ENCODE measurements at regions not wholly inside any gene's neighbourhood (a gene's known extent, or its start where the extent isn't known, plus 50 kb on each side); places are given as distances from the start of the nearest gene placed in this dataset.

DNA sequence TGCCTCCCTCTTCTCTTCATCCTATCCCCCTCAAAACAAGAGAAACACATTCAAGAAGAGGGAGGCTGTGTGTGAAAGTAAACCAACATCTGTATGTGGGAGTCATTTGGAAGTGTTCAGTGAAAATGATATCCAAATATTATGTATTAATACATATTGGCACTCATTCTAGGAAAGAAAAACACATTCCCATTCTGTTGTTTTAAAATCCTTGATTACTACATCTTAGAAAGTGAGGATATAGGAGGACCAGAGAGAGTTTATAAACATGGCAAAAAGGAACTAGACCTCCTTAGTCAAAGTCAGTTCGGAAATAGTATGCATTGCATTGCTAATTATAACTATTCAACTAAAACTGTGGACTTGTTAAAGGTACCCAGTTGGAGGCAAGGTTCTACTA, 786.6 kb downstream of the ADGRL2 start:
- Histone ChIP-seq H3K9ac (ENCODE audit: control insufficient read depth, insufficient read depth, low read length) (no peak overlapping the region), H3K9me3 (replicated peaks; ENCODE audit: control insufficient read depth, insufficient read depth, low read length) (no peaks in the 10 kb centered on the region), H3K4me3 (no peak overlapping the region), H3K4me1 (ENCODE audit: control insufficient read depth, insufficient read depth, low read length) (no peaks in the 10 kb centered on the region), H3K79me2 (ENCODE audit: control insufficient read depth, insufficient read depth, low read length) (no peaks in the 10 kb centered on the region), H3K27me3 (replicated peaks in 1 of 2; ENCODE audit: control insufficient read depth in 2 of 2, insufficient read depth in 2 of 2, low read length in 1 of 2) (no peaks in the 10 kb centered on the region), H3K36me3 (ENCODE audit: control insufficient read depth in 2 of 2, insufficient read depth in 2 of 2, low read length in 1 of 2) (no peaks in the 10 kb centered on the region), H4K20me1 (ENCODE audit: control insufficient read depth, insufficient read depth) (no peaks in the 10 kb centered on the region), H3K4me2 (ENCODE audit: control insufficient read depth, insufficient read depth) (no peak overlapping the region), H2AFZ (ENCODE audit: control insufficient read depth, low read depth, low read length) (no peak overlapping the region), H3K27ac (ENCODE audit: control insufficient read depth, insufficient read depth) (no peak overlapping the region)
- ChIA-PET RAD21 (ENCODE audit: unreplicated experiment) (no interaction called here), SMC1A (ENCODE audit: uncharacterized antibody, unreplicated experiment) (interaction anchor here (2.2 kb wide), 1 partner anchor 17 kb away, joined by 6 read pairs; no protein-coding TSS in a partner anchor), CTCF (no interaction called here), POLR2A (no interaction called here)
- 0% methylated on average over 1 of the region's 1 CpG for WGBS (ENCODE audit: insufficient coverage, insufficient replicate concordance, low lambda C conversion rate, missing lambda C conversion rate)
- in situ Hi-C loops (cut with MboI) (no loop called here), intact Hi-C loops (cut with micrococcal nuclease; ENCODE audit: unreplicated experiment) (no loop called here)
- FAIRE-seq (no peak), DNase-seq (ENCODE audit: low read depth, low spot score) (no peak), ATAC-seq (no peak)
- no TSS peak for BruUV-seq (replicated peaks)
- no peak for TF ChIP-seq ATF7 (IDR thresholded peaks at IDR 0.05; ENCODE audit: low read depth)
- no peak for TF ChIP-seq HDAC2 (IDR thresholded peaks at IDR 0.05)
- TF ChIP-seq POLR2A (IDR thresholded peaks at IDR 0.05; ENCODE audit: low read depth, low read length), result no peak
- no peak for TF ChIP-seq STAT3 (IDR thresholded peaks at IDR 0.05; ENCODE audit: low read depth, low read length)
- TF ChIP-seq PAX8 (IDR thresholded peaks at IDR 0.05), result no peak
- no peak for TF ChIP-seq BCLAF1 (IDR thresholded peaks at IDR 0.05)
- no peak for TF ChIP-seq FOXK2 (IDR thresholded peaks at IDR 0.05)
- no peak for TF ChIP-seq RCOR1 (conservative IDR thresholded peaks at IDR 0.05; ENCODE audit: low read depth, low read length)
- TF ChIP-seq STAT1 (conservative IDR thresholded peaks at IDR 0.05), result no peak
- no peak for TF ChIP-seq ZNF622 (IDR thresholded peaks at IDR 0.05)
- no peak for TF ChIP-seq BMI1 (IDR thresholded peaks at IDR 0.05; ENCODE audit: borderline replicate concordance)
- TF ChIP-seq SMAD1 (IDR thresholded peaks at IDR 0.05; ENCODE audit: low read depth, partially characterized antibody), result no peak
- TF ChIP-seq ZBTB11 (CRISPR knock-in tag; IDR thresholded peaks at IDR 0.05), result no peak
- no peak for TF ChIP-seq NRF1 (conservative IDR thresholded peaks at IDR 0.05; ENCODE audit: low read depth, low read length)
